ENCODE measurements at regions not wholly inside any gene's neighbourhood (a gene's known extent, or its start where the extent isn't known, plus 50 kb on each side); places are given as distances from the start of the nearest gene placed in this dataset.

GRCh38 chr3:25153561-25153960 is 274.5 kb upstream of the RARB start:
- no peaks in the 10 kb centered on the region for H3K27me3 ChIP-seq
- DNase-seq (ENCODE audit: low spot score in 2 of 2): no peak
- H3K4me3 ChIP-seq: no peak overlapping the region
- no peaks in the 10 kb centered on the region for H3K36me3 ChIP-seq
- TF ChIP-seq POLR2AphosphoS5 (IDR thresholded peaks at IDR 0.05) (no peak), EP300 (IDR thresholded peaks at IDR 0.05) (no peak), CTCF (IDR thresholded peaks at IDR 0.05) (no peak), POLR2A (IDR thresholded peaks at IDR 0.05) (no peak)
- H3K9me3 ChIP-seq: no peaks in the 10 kb centered on the region
- peaks cover 5% of the 10 kb centered on the region for H3K4me1 ChIP-seq
- 90% methylated on average over 1 of the region's 1 CpG for WGBS
- H3K27ac ChIP-seq: no peak overlapping the region

- peaks cover 5% of the 10 kb centered on the region for H3K4me1 ChIP-seq
- WGBS: 79% methylated on average over 4 of the region's 4 CpGs
- no peak overlapping the region for H3K4me3 ChIP-seq
- no peak for TF ChIP-seq EP300 (IDR thresholded peaks at IDR 0.05)
- no peak for TF ChIP-seq CTCF (IDR thresholded peaks at IDR 0.05)
- no peak for TF ChIP-seq POLR2A (IDR thresholded peaks at IDR 0.05)
- TF ChIP-seq POLR2AphosphoS5 (IDR thresholded peaks at IDR 0.05): no peak
- no peak for DNase-seq (ENCODE audit: low spot score in 2 of 2)
- H3K27me3 ChIP-seq: no peaks in the 10 kb centered on the region
- H3K27ac ChIP-seq: no peak overlapping the region
- no peaks in the 10 kb centered on the region for H3K36me3 ChIP-seq
- no peaks in the 10 kb centered on the region for H3K9me3 ChIP-seq
Measured at GRCh38 chr3:25155652-25156471, 272.2 kb upstream of the RARB start.

- DNase-seq (ENCODE audit: low spot score in 2 of 2): no peak
- Histone ChIP-seq H3K36me3 (no peaks in the 10 kb centered on the region), H3K4me3 (no peak overlapping the region), H3K27ac (no peak overlapping the region), H3K27me3 (no peaks in the 10 kb centered on the region), H3K9me3 (no peaks in the 10 kb centered on the region), H3K4me1 (peaks cover 5% of the 10 kb centered on the region)
- WGBS: 48% methylated on average over 5 of the region's 5 CpGs
- TF ChIP-seq CTCF (IDR thresholded peaks at IDR 0.05) (no peak), POLR2AphosphoS5 (IDR thresholded peaks at IDR 0.05) (no peak), POLR2A (IDR thresholded peaks at IDR 0.05) (no peak), EP300 (IDR thresholded peaks at IDR 0.05) (no peak)
Measured at GRCh38 chr3:25156626-25157025, 271.4 kb upstream of the RARB start.

GRCh38 chr3:25165306-25165705 is 262.8 kb upstream of the RARB start:
- no peaks in the 10 kb centered on the region for H3K27me3 ChIP-seq
- H3K4me3 ChIP-seq: no peak overlapping the region
- no peaks in the 10 kb centered on the region for H3K4me1 ChIP-seq
- no peak for TF ChIP-seq CTCF (IDR thresholded peaks at IDR 0.05)
- TF ChIP-seq POLR2AphosphoS5 (IDR thresholded peaks at IDR 0.05): no peak
- TF ChIP-seq EP300 (IDR thresholded peaks at IDR 0.05): no peak
- TF ChIP-seq POLR2A (IDR thresholded peaks at IDR 0.05): no peak
- H3K27ac ChIP-seq: no peak overlapping the region
- no peaks in the 10 kb centered on the region for H3K36me3 ChIP-seq
- no peaks in the 10 kb centered on the region for H3K9me3 ChIP-seq
- 95% methylated on average over 3 of the region's 3 CpGs for WGBS
- no peak for DNase-seq (ENCODE audit: low spot score in 2 of 2)

- TF ChIP-seq CTCF (IDR thresholded peaks at IDR 0.05) (no peak), EP300 (IDR thresholded peaks at IDR 0.05) (no peak), POLR2AphosphoS5 (IDR thresholded peaks at IDR 0.05) (no peak), POLR2A (IDR thresholded peaks at IDR 0.05) (no peak)
- Histone ChIP-seq H3K27me3 (no peaks in the 10 kb centered on the region), H3K27ac (no peak overlapping the region), H3K4me1 (no peaks in the 10 kb centered on the region), H3K9me3 (no peaks in the 10 kb centered on the region), H3K36me3 (no peaks in the 10 kb centered on the region), H3K4me3 (no peak overlapping the region)
- no peak for DNase-seq (ENCODE audit: low spot score in 2 of 2)
- 89% methylated on average over 3 of the region's 3 CpGs for WGBS
Measured at GRCh38 chr3:25166016-25166415, 262.0 kb upstream of the RARB start.

All from suprapubic skin (tissue), 4 donors.